ENCODE measurements at regions not wholly inside any gene's neighbourhood (a gene's known extent, or its start where the extent isn't known, plus 50 kb on each side); places are given as distances from the start of the nearest gene placed in this dataset.

DNA sequence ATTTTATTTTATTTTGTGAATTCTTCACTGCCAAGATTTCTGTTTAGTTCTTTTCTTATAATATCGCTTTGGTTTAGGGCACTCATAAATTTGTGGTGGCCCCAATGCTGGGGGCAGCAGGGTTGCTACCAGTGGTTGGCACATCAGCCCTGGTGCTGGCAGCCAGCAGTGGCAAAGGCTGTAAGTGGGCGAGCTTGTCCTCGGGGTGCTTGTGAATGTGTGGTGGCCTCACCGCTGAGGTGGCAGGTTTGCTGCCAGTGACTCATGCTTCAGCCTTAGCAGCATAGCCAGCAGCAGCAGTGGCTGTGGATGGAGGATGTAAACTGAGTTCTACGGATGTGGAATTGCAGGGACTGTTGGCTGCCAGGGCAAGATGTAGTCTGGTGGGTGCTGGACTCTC lies 262.9 kb upstream of the DMAC1 start:
- no peaks in the 10 kb centered on the region for H3K9me3 ChIP-seq (ENCODE audit: control insufficient read depth, low read depth, low read length)
- no peak overlapping the region for H2BK120ac ChIP-seq (ENCODE audit: low read depth, low read length, poor library complexity, severe bottlenecking)
- no peak overlapping the region for H3K4ac ChIP-seq (ENCODE audit: low read depth, low read length)
- no peaks in the 10 kb centered on the region for H3K27me3 ChIP-seq (ENCODE audit: insufficient read depth, low read length)
- H3K18ac ChIP-seq (ENCODE audit: insufficient read length, low read depth, low read length), result no peak overlapping the region
- no peak overlapping the region for H3K4me2 ChIP-seq (ENCODE audit: insufficient read depth, insufficient read length, low read length)
- no CpG with 5 or more reads among the region's 5 CpGs for WGBS (ENCODE audit: extremely low coverage, insufficient read length, low lambda C conversion rate)
- H3K4me1 ChIP-seq (ENCODE audit: insufficient read depth, low read length), result no peaks in the 10 kb centered on the region
- H3K23ac ChIP-seq (ENCODE audit: insufficient read length, low read depth, low read length), result no peak overlapping the region
- no peaks in the 10 kb centered on the region for H3K79me1 ChIP-seq (ENCODE audit: insufficient read depth, low read depth, low read length, poor library complexity, severe bottlenecking)
- peak overlapping the region; percentile 7 for H4K5ac ChIP-seq (ENCODE audit: insufficient read length, low read depth, low read length)
- no peak overlapping the region for H3K9ac ChIP-seq (ENCODE audit: extremely low read depth, insufficient read length, low read length)
- no peak for DNase-seq
- Mint-ChIP-seq H3K27ac (no peak overlapping the region), H3K4me1 (no peaks in the 10 kb centered on the region), H3K4me3 (no peak overlapping the region), H3K36me3 (ENCODE audit: insufficient read depth in 1 of 3, low read depth in 3 of 3) (no peaks in the 10 kb centered on the region), H3K9me3 (no peaks in the 10 kb centered on the region), H3K27me3 (ENCODE audit: low read depth) (no peaks in the 10 kb centered on the region)
- no peak overlapping the region for H3K27ac ChIP-seq (ENCODE audit: insufficient read length, low read depth, low read length)
- no peak overlapping the region for H2BK20ac ChIP-seq (ENCODE audit: low read depth, low read length, poor library complexity, severe bottlenecking)
- no peaks in the 10 kb centered on the region for H3K79me2 ChIP-seq (ENCODE audit: insufficient read depth, low read length)
- no peaks in the 10 kb centered on the region for H4K20me1 ChIP-seq (ENCODE audit: control insufficient read depth, insufficient read depth, insufficient read length)
- no peak for TF ChIP-seq CTCF (conservative IDR thresholded peaks at IDR 0.05)
- no peak overlapping the region for H3K14ac ChIP-seq (ENCODE audit: insufficient read depth, low read length)
- no peak overlapping the region for H2BK5ac ChIP-seq (ENCODE audit: insufficient read length, low read length)
- H3T11ph ChIP-seq (ENCODE audit: low read length), result no peak overlapping the region
- H3K56ac ChIP-seq (ENCODE audit: insufficient read length, low read depth, low read length), result no peak overlapping the region
- H3K23me2 ChIP-seq (ENCODE audit: insufficient read length, low read depth, low read length, poor library complexity, severe bottlenecking), result no peaks in the 10 kb centered on the region
- no peak overlapping the region for H2BK15ac ChIP-seq (ENCODE audit: low read depth, low read length)
- no peak overlapping the region for H4K91ac ChIP-seq (ENCODE audit: insufficient read length, low read depth, low read length)
- H2AK5ac ChIP-seq (ENCODE audit: insufficient read length, low read length), result no peak overlapping the region
- no peak overlapping the region for H2AFZ ChIP-seq (ENCODE audit: low read length)
- no peak overlapping the region for H4K8ac ChIP-seq (replicated peaks; ENCODE audit: insufficient read length, low read depth, low read length)
- H2BK12ac ChIP-seq (ENCODE audit: insufficient read length, low read depth, low read length), result no peak overlapping the region

Measured in H9 (cell line).